HG02610 (cell line): ENCODE measurements at regions not wholly inside any gene's neighbourhood (a gene's known extent, or its start where the extent isn't known, plus 50 kb on each side); places are given as distances from the start of the nearest gene placed in this dataset.
A peak's percentile ranks its signal among the peaks of the same experiment; 100 is the strongest.
"Not testable (repeated sequence)": the region's sequence is repeated elsewhere in the genome, so short reads cannot be mapped to it uniquely, and the experiment has no call there.

ENCODE experiments used
- ATAC-seq: cut with Tn5 transposase; IDR thresholded peaks from one replicate; pipeline ENCODE4 v1.9.1; 2021; ENCODE audit warnings: mild to moderate bottlenecking, moderate library complexity; ENCODE audit not compliant: unreplicated experiment

GRCh38 chr4:128540122-128540521 lies 252.5 kb upstream of the PGRMC2 start:
- ATAC-seq: no peak

- no peak for ATAC-seq
Measured at GRCh38 chr4:128538111-128538882, 250.7 kb upstream of the PGRMC2 start.

- ATAC-seq: no peak
Measured at GRCh38 chr4:128536746-128537145, 249.1 kb upstream of the PGRMC2 start.

GRCh38 chr4:128535510-128535909 lies 247.9 kb upstream of the PGRMC2 start:
- ATAC-seq: not testable (repeated sequence)

- ATAC-seq: no peak
Measured at GRCh38 chr4:128528793-128529553, 241.4 kb upstream of the PGRMC2 start.

- ATAC-seq: no peak
Measured at GRCh38 chr4:128527946-128528576, 240.4 kb upstream of the PGRMC2 start.

- no peak for ATAC-seq
Measured at GRCh38 chr4:128527351-128527750, 239.7 kb upstream of the PGRMC2 start.

- no peak for ATAC-seq
Measured at GRCh38 chr4:128525992-128526630, 238.5 kb upstream of the PGRMC2 start.

GRCh38 chr4:128525387-128525786 lies 237.8 kb upstream of the PGRMC2 start:
- peak; percentile 51 for ATAC-seq

GRCh38 chr4:128524311-128524710 lies 236.7 kb upstream of the PGRMC2 start:
- no peak for ATAC-seq

GRCh38 chr4:128521648-128522111 lies 234.1 kb upstream of the PGRMC2 start:
- ATAC-seq: no peak

GRCh38 chr4:128521156-128521555 lies 233.5 kb upstream of the PGRMC2 start:
- no peak for ATAC-seq

- ATAC-seq: no peak
Measured at GRCh38 chr4:128519163-128519830, 231.7 kb upstream of the PGRMC2 start.

GRCh38 chr4:128517739-128518510 lies 230.3 kb upstream of the PGRMC2 start:
- peak; percentile 98 for ATAC-seq

- ATAC-seq: peak; percentile 2
Measured at GRCh38 chr4:128517096-128517738, 229.6 kb upstream of the PGRMC2 start.

- ATAC-seq: peak; percentile 52
Measured at GRCh38 chr4:128516301-128516969, 228.8 kb upstream of the PGRMC2 start.

- ATAC-seq: no peak
Measured at GRCh38 chr4:128513664-128514484, 226.3 kb upstream of the PGRMC2 start.

- ATAC-seq: no peak
Measured at GRCh38 chr4:128512767-128513322, 225.2 kb upstream of the PGRMC2 start.
